ENCODE measurements at regions not wholly inside any gene's neighbourhood (a gene's known extent, or its start where the extent isn't known, plus 50 kb on each side); places are given as distances from the start of the nearest gene placed in this dataset.

DNA sequence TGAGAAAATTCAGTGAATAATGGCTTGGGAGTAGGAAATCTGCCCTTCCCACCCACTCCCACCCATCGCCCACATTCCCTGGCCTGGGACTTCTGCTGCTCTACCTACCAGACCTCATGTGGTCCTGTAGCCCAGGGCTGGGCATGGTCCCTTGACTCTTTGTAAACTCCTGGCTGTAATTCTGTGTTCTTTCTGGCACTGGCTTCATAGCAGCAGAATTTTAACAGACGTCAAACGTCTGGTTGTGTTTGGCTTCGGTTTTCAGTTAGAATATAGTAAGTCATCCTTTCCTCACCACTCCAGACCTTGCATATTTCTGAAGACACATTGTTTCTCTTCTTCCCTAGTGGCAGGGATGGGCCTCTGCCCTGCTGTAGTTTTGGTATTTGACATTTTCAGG, 210.6 kb downstream of the CSNK2A3 start:
- TF ChIP-seq, protein P1, sequence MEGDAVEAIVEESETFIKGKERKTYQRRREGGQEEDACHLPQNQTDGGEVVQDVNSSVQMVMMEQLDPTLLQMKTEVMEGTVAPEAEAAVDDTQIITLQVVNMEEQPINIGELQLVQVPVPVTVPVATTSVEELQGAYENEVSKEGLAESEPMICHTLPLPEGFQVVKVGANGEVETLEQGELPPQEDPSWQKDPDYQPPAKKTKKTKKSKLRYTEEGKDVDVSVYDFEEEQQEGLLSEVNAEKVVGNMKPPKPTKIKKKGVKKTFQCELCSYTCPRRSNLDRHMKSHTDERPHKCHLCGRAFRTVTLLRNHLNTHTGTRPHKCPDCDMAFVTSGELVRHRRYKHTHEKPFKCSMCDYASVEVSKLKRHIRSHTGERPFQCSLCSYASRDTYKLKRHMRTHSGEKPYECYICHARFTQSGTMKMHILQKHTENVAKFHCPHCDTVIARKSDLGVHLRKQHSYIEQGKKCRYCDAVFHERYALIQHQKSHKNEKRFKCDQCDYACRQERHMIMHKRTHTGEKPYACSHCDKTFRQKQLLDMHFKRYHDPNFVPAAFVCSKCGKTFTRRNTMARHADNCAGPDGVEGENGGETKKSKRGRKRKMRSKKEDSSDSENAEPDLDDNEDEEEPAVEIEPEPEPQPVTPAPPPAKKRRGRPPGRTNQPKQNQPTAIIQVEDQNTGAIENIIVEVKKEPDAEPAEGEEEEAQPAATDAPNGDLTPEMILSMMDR (IDR thresholded peaks at IDR 0.05), result no peak

DNA sequence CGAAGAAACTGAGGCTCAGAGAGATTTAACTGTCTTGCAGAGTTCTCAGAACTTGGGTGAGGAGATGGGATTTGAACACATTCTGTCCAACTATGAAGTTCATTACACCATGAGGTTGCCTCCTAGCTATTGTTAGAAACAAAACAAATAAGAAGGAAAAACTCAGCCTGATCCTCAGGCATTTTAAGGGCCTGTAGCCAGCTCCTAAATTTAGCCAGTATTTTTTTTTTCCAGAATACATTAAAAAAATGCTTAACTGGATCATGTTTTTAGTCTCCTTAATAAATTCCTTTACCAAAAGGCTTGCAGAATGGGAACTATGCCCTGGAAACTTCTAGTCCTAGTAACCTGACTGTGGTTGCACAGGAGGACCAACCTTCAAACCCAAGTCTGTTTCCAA, 212.0 kb downstream of the CSNK2A3 start:
- Mint-ChIP-seq H3K27me3 (ENCODE audit: unreplicated experiment) (no peaks in the 10 kb centered on the region), H3K36me3 (ENCODE audit: unreplicated experiment) (peaks cover 2% of the 10 kb centered on the region), H3K4me1 (ENCODE audit: unreplicated experiment) (peaks cover 26% of the 10 kb centered on the region), H3K4me3 (ENCODE audit: unreplicated experiment) (no peak overlapping the region), H3K27ac (ENCODE audit: unreplicated experiment) (peak overlapping the region; percentile 67), H3K9me3 (ENCODE audit: unreplicated experiment) (no peaks in the 10 kb centered on the region)
- TF ChIP-seq, protein P1 (IDR thresholded peaks at IDR 0.05), result no peak
- DNase-seq (ENCODE audit: extremely low spot score, unreplicated experiment), result no peak

More for the DNA sequence above, 210.6 kb downstream of the CSNK2A3 start:
- Mint-ChIP-seq H3K4me1 (ENCODE audit: unreplicated experiment) (peaks cover 28% of the 10 kb centered on the region), H3K4me3 (ENCODE audit: unreplicated experiment) (no peak overlapping the region), H3K36me3 (ENCODE audit: unreplicated experiment) (no peaks in the 10 kb centered on the region), H3K27me3 (ENCODE audit: unreplicated experiment) (no peaks in the 10 kb centered on the region), H3K27ac (ENCODE audit: unreplicated experiment) (peak overlapping the region; percentile 64), H3K9me3 (ENCODE audit: unreplicated experiment) (no peaks in the 10 kb centered on the region)
- no peak for DNase-seq (ENCODE audit: extremely low spot score, unreplicated experiment)

DNA sequence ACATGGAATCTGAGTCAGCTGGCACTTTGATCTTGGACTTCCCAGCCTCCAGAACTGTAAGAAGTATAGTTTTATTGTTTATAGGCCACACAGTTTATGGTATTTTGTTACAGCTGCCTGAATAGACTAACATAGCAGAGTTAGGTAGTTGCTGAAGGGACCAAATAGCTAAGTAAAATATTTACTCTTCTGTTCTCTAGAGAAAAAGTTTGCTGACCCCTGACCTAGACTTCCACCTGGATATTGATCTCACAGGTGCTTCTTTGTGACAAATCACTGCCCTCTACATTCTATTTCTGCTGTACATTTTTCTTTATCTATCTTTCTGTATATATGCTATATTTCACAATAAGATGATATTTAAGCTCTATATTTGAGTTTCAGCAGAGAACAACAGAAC, 212.5 kb downstream of the CSNK2A3 start:
- Mint-ChIP-seq H3K4me1 (ENCODE audit: unreplicated experiment) (peaks cover 26% of the 10 kb centered on the region), H3K27me3 (ENCODE audit: unreplicated experiment) (no peaks in the 10 kb centered on the region), H3K27ac (ENCODE audit: unreplicated experiment) (peak overlapping the region; percentile 67), H3K4me3 (ENCODE audit: unreplicated experiment) (no peak overlapping the region), H3K9me3 (ENCODE audit: unreplicated experiment) (no peaks in the 10 kb centered on the region), H3K36me3 (ENCODE audit: unreplicated experiment) (peaks cover 2% of the 10 kb centered on the region)
- no peak for DNase-seq (ENCODE audit: extremely low spot score, unreplicated experiment)
- TF ChIP-seq, protein P1 (IDR thresholded peaks at IDR 0.05), result no peak

DNA sequence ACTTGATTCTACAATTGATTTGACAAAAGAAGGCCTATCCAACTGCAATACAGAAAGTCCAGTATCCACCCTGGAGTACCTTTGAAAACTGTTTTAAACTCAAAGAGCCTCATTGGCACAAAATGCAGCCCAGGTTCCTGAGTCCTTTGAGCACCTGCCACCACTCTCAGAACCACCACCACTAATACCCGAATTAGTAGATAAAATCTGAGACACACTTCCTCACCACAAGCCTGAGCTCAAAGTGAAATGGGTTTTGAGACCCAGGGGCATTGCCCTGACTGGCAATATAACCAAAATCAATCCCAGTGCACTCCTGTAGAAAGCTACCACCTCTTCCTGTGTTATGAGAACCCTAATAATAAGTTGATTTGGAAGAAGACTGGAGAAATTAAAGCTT, 215.7 kb downstream of the CSNK2A3 start:
- Mint-ChIP-seq H3K4me3 (ENCODE audit: unreplicated experiment) (no peak overlapping the region), H3K27me3 (ENCODE audit: unreplicated experiment) (peaks cover 16% of the 10 kb centered on the region), H3K36me3 (ENCODE audit: unreplicated experiment) (peaks cover 2% of the 10 kb centered on the region), H3K4me1 (ENCODE audit: unreplicated experiment) (peaks cover 17% of the 10 kb centered on the region), H3K27ac (ENCODE audit: unreplicated experiment) (no peak overlapping the region), H3K9me3 (ENCODE audit: unreplicated experiment) (no peaks in the 10 kb centered on the region)
- TF ChIP-seq, protein P1 (IDR thresholded peaks at IDR 0.05), result no peak
- no peak for DNase-seq (ENCODE audit: extremely low spot score, unreplicated experiment)

DNA sequence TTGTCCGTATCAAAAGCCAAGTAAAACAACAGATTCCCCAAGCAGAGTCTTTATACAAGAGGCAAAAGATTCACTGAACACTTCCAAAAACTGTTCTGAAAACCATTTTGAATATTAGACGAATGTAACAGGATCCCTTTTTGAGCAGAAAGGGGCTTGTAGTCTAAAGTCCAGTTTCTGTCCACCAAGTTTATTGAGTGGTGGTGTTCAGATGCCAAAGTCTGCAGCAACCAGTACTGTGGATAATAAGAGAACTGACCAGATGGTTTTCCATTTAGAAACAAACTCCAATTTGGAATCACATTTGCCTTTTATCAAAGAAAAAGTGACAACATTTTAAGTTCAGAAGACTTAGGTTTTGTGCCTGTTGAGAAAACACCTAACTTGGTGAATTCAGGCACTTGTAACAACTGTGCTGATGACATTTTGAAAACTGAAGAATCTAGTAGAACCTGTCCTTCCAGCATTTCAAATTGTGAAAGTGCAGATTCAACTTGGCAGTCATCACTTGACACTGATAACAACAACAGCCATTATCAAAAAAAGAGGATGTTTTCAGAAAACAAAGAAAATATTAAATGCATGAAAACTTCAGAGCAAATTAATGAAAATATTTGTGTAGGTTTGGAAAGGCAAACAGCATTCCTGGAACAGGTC, 217.1 kb downstream of the CSNK2A3 start:
- H3K27ac Mint-ChIP-seq (ENCODE audit: unreplicated experiment), result no peak overlapping the region
- TF ChIP-seq, protein P1 (IDR thresholded peaks at IDR 0.05), result no peak
- peaks cover 2% of the 10 kb centered on the region for H3K36me3 Mint-ChIP-seq (ENCODE audit: unreplicated experiment)
- H3K4me3 Mint-ChIP-seq (ENCODE audit: unreplicated experiment), result no peak overlapping the region
- DNase-seq (ENCODE audit: extremely low spot score, unreplicated experiment), result no peak
- H3K4me1 Mint-ChIP-seq (ENCODE audit: unreplicated experiment), result peaks cover 4% of the 10 kb centered on the region
- no peaks in the 10 kb centered on the region for H3K9me3 Mint-ChIP-seq (ENCODE audit: unreplicated experiment)
- peaks cover 24% of the 10 kb centered on the region for H3K27me3 Mint-ChIP-seq (ENCODE audit: unreplicated experiment)

All from osteocyte (in vitro differentiated cells).